ENCODE measurements at regions not wholly inside any gene's neighbourhood (a gene's known extent, or its start where the extent isn't known, plus 50 kb on each side); places are given as distances from the start of the nearest gene placed in this dataset.

- TF ChIP-seq POLR2AphosphoS5 (IDR thresholded peaks at IDR 0.05; ENCODE audit: low read depth, low read length) (no peak), POLR2A (IDR thresholded peaks at IDR 0.05; ENCODE audit: low read depth, low read length) (no peak), TAF1 (IDR thresholded peaks at IDR 0.05; ENCODE audit: low read depth, low read length) (no peak)
Observed at GRCh38 chr3:181839916-181840297, 128.2 kb downstream of the SOX2 start.
